Endodermal cell (in vitro differentiated cells): ENCODE measurements at regions not wholly inside any gene's neighbourhood (a gene's known extent, or its start where the extent isn't known, plus 50 kb on each side); places are given as distances from the start of the nearest gene placed in this dataset.

Experiments
- DNase-seq: peaks from one replicate; pipeline ENCODE4 v3.0.0-alpha.2; 2017
- H3K27ac ChIP-seq: 2 replicates; pipeline ENCODE4 v1.5.1; 2013; ENCODE audit warnings: mild to moderate bottlenecking, low read depth, low read length, moderate library complexity
- H3K27me3 ChIP-seq: 2 replicates; pipeline ENCODE4 v1.6.1; 2013; ENCODE audit warnings: mild to moderate bottlenecking, low read length, moderate library complexity; ENCODE audit not compliant: insufficient read depth, control insufficient read depth, poor library complexity, severe bottlenecking
- H3K36me3 ChIP-seq: 2 replicates; pipeline ENCODE4 v1.7.0; 2013; ENCODE audit warnings: mild to moderate bottlenecking, low read length, moderate library complexity; ENCODE audit not compliant: control insufficient read depth, insufficient read depth
- H3K4me1 ChIP-seq: one replicate; pipeline ENCODE4 v1.7.0; 2013; ENCODE audit warnings: low read length; ENCODE audit not compliant: control insufficient read depth, insufficient read depth
- H3K4me3 ChIP-seq: 2 replicates; pipeline ENCODE4 v1.5.1; 2013; ENCODE audit warnings: mild to moderate bottlenecking, low read length, moderate library complexity
- H3K9ac ChIP-seq: 2 replicates; pipeline ENCODE4 v1.6.1; 2013; ENCODE audit warnings: mild to moderate bottlenecking, low read length, moderate library complexity; ENCODE audit not compliant: poor library complexity, severe bottlenecking; ENCODE audit errors: extremely low read depth
- H3K9me3 ChIP-seq: 2 replicates; pipeline ENCODE4 v1.6.1; 2013; ENCODE audit warnings: mild to moderate bottlenecking, low read length, moderate library complexity; ENCODE audit not compliant: control insufficient read depth
- H3K27ac Mint-ChIP-seq: 2 replicates; pipeline ENCODE4 v1.8.0; 2020; ENCODE audit warnings: mixed read lengths
- H3K27me3 Mint-ChIP-seq: 2 replicates; pipeline ENCODE4 v1.8.0; 2021; ENCODE audit warnings: mild to moderate bottlenecking, mixed read lengths; ENCODE audit not compliant: insufficient read depth
- H3K36me3 Mint-ChIP-seq: 2 replicates; pipeline ENCODE4 v1.8.0; 2020; ENCODE audit warnings: low read depth, mixed read lengths
- H3K4me1 Mint-ChIP-seq: 2 replicates; pipeline ENCODE4 v1.8.0; 2020; ENCODE audit warnings: mixed read lengths
- H3K4me3 Mint-ChIP-seq: 2 replicates; pipeline ENCODE4 v1.8.0; 2020; ENCODE audit warnings: mild to moderate bottlenecking, moderate library complexity, mixed read lengths
- H3K9me3 Mint-ChIP-seq: 2 replicates; pipeline ENCODE4 v1.8.0; 2020; ENCODE audit warnings: mild to moderate bottlenecking, mixed read lengths
- CTCF ChIP-seq: fragments of 200-600 bp; sonication (generic); conservative IDR thresholded peaks from 2 replicates; pipeline ENCODE4 v1.5.0; 2021; ENCODE audit warnings: antibody characterized with exemption, mild to moderate bottlenecking
- WGBS, 2 experiments: methylation state at CpG; one replicate each; pipeline versions ENCODE4 v1.1.5 to v1.1.7; 2013; ENCODE audit warnings: missing lambda C conversion rate in 2 of 2, mixed read lengths in 1 of 2; ENCODE audit not compliant: insufficient coverage in 1 of 2, insufficient read length in 1 of 2; 5-methylcytosine and 5-hydroxymethylcytosine counted together

GRCh38 chr12:116502989-116503496, 56.1 kb upstream of the MAP1LC3B2 start:
- DNase-seq, result no peak
- Histone ChIP-seq H3K4me3 (no peak overlapping the region), H3K9ac (no peak overlapping the region), H3K27ac (no peak overlapping the region), H3K36me3 (no peaks in the 10 kb centered on the region), H3K9me3 (no peaks in the 10 kb centered on the region), H3K4me1 (no peaks in the 10 kb centered on the region), H3K27me3 (no peaks in the 10 kb centered on the region)
- Mint-ChIP-seq H3K4me1 (peaks cover 11% of the 10 kb centered on the region), H3K27me3 (peaks cover 3% of the 10 kb centered on the region), H3K4me3 (no peak overlapping the region), H3K36me3 (no peaks in the 10 kb centered on the region), H3K9me3 (no peaks in the 10 kb centered on the region), H3K27ac (no peak overlapping the region)
- no peak for TF ChIP-seq CTCF
- 93 to 94% methylated on average over 7 to 9 of the region's 9 CpGs for WGBS, 2 experiments

GRCh38 chr12:116504438-116504837, 54.7 kb upstream of the MAP1LC3B2 start:
- Mint-ChIP-seq H3K36me3 (no peaks in the 10 kb centered on the region), H3K27ac (no peak overlapping the region), H3K4me3 (no peak overlapping the region), H3K27me3 (peaks cover 4% of the 10 kb centered on the region), H3K4me1 (peaks cover 12% of the 10 kb centered on the region), H3K9me3 (no peaks in the 10 kb centered on the region)
- 90% methylated on average over 4 of the region's 4 CpGs; no CpG with 5 or more reads in 1 of the 2 experiments for WGBS, 2 experiments
- H3K4me3 ChIP-seq, result no peak overlapping the region
- H3K27me3 ChIP-seq, result no peaks in the 10 kb centered on the region
- no peak for TF ChIP-seq CTCF
- no peak for DNase-seq
- H3K4me1 ChIP-seq, result no peaks in the 10 kb centered on the region
- H3K27ac ChIP-seq, result no peak overlapping the region
- H3K9me3 ChIP-seq, result no peaks in the 10 kb centered on the region
- no peaks in the 10 kb centered on the region for H3K36me3 ChIP-seq
- no peak overlapping the region for H3K9ac ChIP-seq

GRCh38 chr12:116506697-116507064, 52.5 kb upstream of the MAP1LC3B2 start:
- Histone ChIP-seq H3K4me1 (no peaks in the 10 kb centered on the region), H3K4me3 (peak overlapping the region; percentile 54), H3K27me3 (no peaks in the 10 kb centered on the region), H3K9ac (no peak overlapping the region), H3K36me3 (no peaks in the 10 kb centered on the region), H3K27ac (no peak overlapping the region), H3K9me3 (no peaks in the 10 kb centered on the region)
- Mint-ChIP-seq H3K27me3 (peaks cover 4% of the 10 kb centered on the region), H3K4me3 (peak overlapping the region; percentile 40), H3K27ac (peak overlapping the region; percentile 95), H3K9me3 (no peaks in the 10 kb centered on the region), H3K36me3 (no peaks in the 10 kb centered on the region), H3K4me1 (peaks cover 12% of the 10 kb centered on the region)
- DNase-seq, result no peak
- WGBS, 2 experiments, result 77 to 86% methylated on average over 1 to 6 of the region's 6 CpGs
- no peak for TF ChIP-seq CTCF
